Stimulated activated naive CD8-positive, alpha-beta T cell treated with anti-CD3 and anti-CD28 coated beads, Interleukin-15, Interleukin-2, amounts not matched to agents 100 ng/mL and 50 ng/mL, for 24 hours (primary cell): ENCODE measurements at regions not wholly inside any gene's neighbourhood (a gene's known extent, or its start where the extent isn't known, plus 50 kb on each side); places are given as distances from the start of the nearest gene placed in this dataset.

Experiments
- H3K27ac Mint-ChIP-seq: one replicate; pipeline ENCODE4 v1.8.0; 2021; ENCODE audit warnings: mild to moderate bottlenecking, mixed read lengths
- H3K27me3 Mint-ChIP-seq: one replicate; pipeline ENCODE4 v1.8.0; 2021; ENCODE audit warnings: mixed read lengths
- H3K36me3 Mint-ChIP-seq: one replicate; pipeline ENCODE4 v1.8.0; 2021; ENCODE audit warnings: low read depth, mixed read lengths
- H3K4me1 Mint-ChIP-seq: one replicate; pipeline ENCODE4 v1.8.0; 2021; ENCODE audit warnings: low read depth, mixed read lengths
- H3K4me3 Mint-ChIP-seq: one replicate; pipeline ENCODE4 v1.8.0; 2021; ENCODE audit warnings: mild to moderate bottlenecking, mixed read lengths
- H3K9me3 Mint-ChIP-seq: one replicate; pipeline ENCODE4 v1.8.0; 2021; ENCODE audit warnings: mixed read lengths

- Mint-ChIP-seq H3K4me1 (no peaks in the 10 kb centered on the region), H3K36me3 (no peaks in the 10 kb centered on the region), H3K27ac (no peak overlapping the region)
Observed at GRCh38 chr22:27090611-27091011, 433.2 kb downstream of the MIAT start.

GRCh38 chr22:27093422-27093821 is 436.0 kb downstream of the MIAT start:
- H3K4me1 Mint-ChIP-seq = no peaks in the 10 kb centered on the region
- H3K27ac Mint-ChIP-seq = no peak overlapping the region
- peaks cover 7% of the 10 kb centered on the region for H3K27me3 Mint-ChIP-seq
- H3K4me3 Mint-ChIP-seq = no peak overlapping the region
- no peaks in the 10 kb centered on the region for H3K9me3 Mint-ChIP-seq
- H3K36me3 Mint-ChIP-seq = no peaks in the 10 kb centered on the region

More at GRCh38 chr22:27090611-27091011, 433.2 kb downstream of the MIAT start:
- peaks cover 15% of the 10 kb centered on the region for H3K27me3 Mint-ChIP-seq
- H3K4me3 Mint-ChIP-seq = no peak overlapping the region
- H3K9me3 Mint-ChIP-seq = no peaks in the 10 kb centered on the region

- Mint-ChIP-seq H3K27ac (no peak overlapping the region), H3K36me3 (no peaks in the 10 kb centered on the region), H3K4me3 (no peak overlapping the region), H3K4me1 (no peaks in the 10 kb centered on the region), H3K9me3 (no peaks in the 10 kb centered on the region), H3K27me3 (peaks cover 17% of the 10 kb centered on the region)
Observed at GRCh38 chr22:27094633-27095308, 437.4 kb downstream of the MIAT start.

GRCh38 chr22:27097506-27097905 is 440.1 kb downstream of the MIAT start:
- H3K27me3 Mint-ChIP-seq = peaks cover 37% of the 10 kb centered on the region
- H3K36me3 Mint-ChIP-seq = no peaks in the 10 kb centered on the region
- no peak overlapping the region for H3K4me3 Mint-ChIP-seq
- no peaks in the 10 kb centered on the region for H3K4me1 Mint-ChIP-seq
- no peak overlapping the region for H3K27ac Mint-ChIP-seq
- no peaks in the 10 kb centered on the region for H3K9me3 Mint-ChIP-seq

- Mint-ChIP-seq H3K9me3 (no peaks in the 10 kb centered on the region), H3K27me3 (peaks cover 42% of the 10 kb centered on the region)
Observed at GRCh38 chr22:27097933-27098332, 440.5 kb downstream of the MIAT start.

GRCh38 chr22:27099946-27100722 is 442.7 kb downstream of the MIAT start:
- Mint-ChIP-seq H3K9me3 (no peaks in the 10 kb centered on the region), H3K4me1 (no peaks in the 10 kb centered on the region), H3K27ac (no peak overlapping the region)

More at GRCh38 chr22:27097933-27098332, 440.5 kb downstream of the MIAT start:
- H3K27ac Mint-ChIP-seq = no peak overlapping the region
- H3K4me3 Mint-ChIP-seq = no peak overlapping the region
- H3K4me1 Mint-ChIP-seq = no peaks in the 10 kb centered on the region
- H3K36me3 Mint-ChIP-seq = no peaks in the 10 kb centered on the region

GRCh38 chr22:27100789-27101188 is 443.4 kb downstream of the MIAT start:
- Mint-ChIP-seq H3K9me3 (no peaks in the 10 kb centered on the region), H3K27ac (no peak overlapping the region), H3K36me3 (no peaks in the 10 kb centered on the region), H3K4me3 (no peak overlapping the region), H3K27me3 (peaks cover 54% of the 10 kb centered on the region), H3K4me1 (no peaks in the 10 kb centered on the region)

More at GRCh38 chr22:27099946-27100722, 442.7 kb downstream of the MIAT start:
- peaks cover 52% of the 10 kb centered on the region for H3K27me3 Mint-ChIP-seq
- no peak overlapping the region for H3K4me3 Mint-ChIP-seq
- no peaks in the 10 kb centered on the region for H3K36me3 Mint-ChIP-seq

GRCh38 chr22:27101288-27101687 is 443.9 kb downstream of the MIAT start:
- Mint-ChIP-seq H3K36me3 (no peaks in the 10 kb centered on the region), H3K27ac (no peak overlapping the region), H3K9me3 (no peaks in the 10 kb centered on the region), H3K4me1 (no peaks in the 10 kb centered on the region), H3K4me3 (no peak overlapping the region), H3K27me3 (peaks cover 54% of the 10 kb centered on the region)

- Mint-ChIP-seq H3K36me3 (no peaks in the 10 kb centered on the region), H3K4me1 (no peaks in the 10 kb centered on the region)
Observed at GRCh38 chr22:27104449-27104848, 447.1 kb downstream of the MIAT start.

GRCh38 chr22:27105142-27106025 is 448.0 kb downstream of the MIAT start:
- Mint-ChIP-seq H3K9me3 (peaks cover 4% of the 10 kb centered on the region), H3K4me1 (no peaks in the 10 kb centered on the region), H3K27ac (no peak overlapping the region), H3K27me3 (peaks cover 33% of the 10 kb centered on the region), H3K36me3 (no peaks in the 10 kb centered on the region), H3K4me3 (no peak overlapping the region)

More at GRCh38 chr22:27104449-27104848, 447.1 kb downstream of the MIAT start:
- Mint-ChIP-seq H3K27ac (no peak overlapping the region), H3K9me3 (peaks cover 4% of the 10 kb centered on the region), H3K27me3 (peaks cover 41% of the 10 kb centered on the region), H3K4me3 (no peak overlapping the region)

- Mint-ChIP-seq H3K9me3 (peaks cover 4% of the 10 kb centered on the region), H3K27ac (no peak overlapping the region), H3K4me3 (no peak overlapping the region), H3K27me3 (peaks cover 20% of the 10 kb centered on the region), H3K36me3 (no peaks in the 10 kb centered on the region), H3K4me1 (no peaks in the 10 kb centered on the region)
Observed at GRCh38 chr22:27106985-27107384, 449.6 kb downstream of the MIAT start.

GRCh38 chr22:27107386-27107785 is 450.0 kb downstream of the MIAT start:
- no peak overlapping the region for H3K4me3 Mint-ChIP-seq
- no peaks in the 10 kb centered on the region for H3K4me1 Mint-ChIP-seq
- no peak overlapping the region for H3K27ac Mint-ChIP-seq
- H3K9me3 Mint-ChIP-seq = peaks cover 4% of the 10 kb centered on the region
- peaks cover 18% of the 10 kb centered on the region for H3K27me3 Mint-ChIP-seq
- H3K36me3 Mint-ChIP-seq = no peaks in the 10 kb centered on the region

GRCh38 chr22:27107824-27108223 is 450.4 kb downstream of the MIAT start:
- H3K9me3 Mint-ChIP-seq = peaks cover 4% of the 10 kb centered on the region
- H3K4me3 Mint-ChIP-seq = no peak overlapping the region
- H3K4me1 Mint-ChIP-seq = no peaks in the 10 kb centered on the region
- H3K27me3 Mint-ChIP-seq = peaks cover 14% of the 10 kb centered on the region
- H3K27ac Mint-ChIP-seq = no peak overlapping the region
- H3K36me3 Mint-ChIP-seq = no peaks in the 10 kb centered on the region

- Mint-ChIP-seq H3K4me3 (no peak overlapping the region), H3K4me1 (no peaks in the 10 kb centered on the region), H3K36me3 (no peaks in the 10 kb centered on the region), H3K27me3 (peaks cover 11% of the 10 kb centered on the region), H3K27ac (no peak overlapping the region), H3K9me3 (peaks cover 4% of the 10 kb centered on the region)
Observed at GRCh38 chr22:27108425-27109114, 451.2 kb downstream of the MIAT start.
